ENCODE measurements at regions not wholly inside any gene's neighbourhood (a gene's known extent, or its start where the extent isn't known, plus 50 kb on each side); places are given as distances from the start of the nearest gene placed in this dataset.

- Histone ChIP-seq H3K27me3 (ENCODE audit: insufficient read depth, low read depth, severe bottlenecking) (no peaks in the 10 kb centered on the region), H3K27ac (no peak overlapping the region), H3K9me3 (ENCODE audit: severe bottlenecking) (no peaks in the 10 kb centered on the region), H3K36me3 (no peaks in the 10 kb centered on the region), H3K4me3 (ENCODE audit: low read depth, low read length) (no peak overlapping the region)
- no peak for DNase-seq
- TF ChIP-seq, protein P1, sequence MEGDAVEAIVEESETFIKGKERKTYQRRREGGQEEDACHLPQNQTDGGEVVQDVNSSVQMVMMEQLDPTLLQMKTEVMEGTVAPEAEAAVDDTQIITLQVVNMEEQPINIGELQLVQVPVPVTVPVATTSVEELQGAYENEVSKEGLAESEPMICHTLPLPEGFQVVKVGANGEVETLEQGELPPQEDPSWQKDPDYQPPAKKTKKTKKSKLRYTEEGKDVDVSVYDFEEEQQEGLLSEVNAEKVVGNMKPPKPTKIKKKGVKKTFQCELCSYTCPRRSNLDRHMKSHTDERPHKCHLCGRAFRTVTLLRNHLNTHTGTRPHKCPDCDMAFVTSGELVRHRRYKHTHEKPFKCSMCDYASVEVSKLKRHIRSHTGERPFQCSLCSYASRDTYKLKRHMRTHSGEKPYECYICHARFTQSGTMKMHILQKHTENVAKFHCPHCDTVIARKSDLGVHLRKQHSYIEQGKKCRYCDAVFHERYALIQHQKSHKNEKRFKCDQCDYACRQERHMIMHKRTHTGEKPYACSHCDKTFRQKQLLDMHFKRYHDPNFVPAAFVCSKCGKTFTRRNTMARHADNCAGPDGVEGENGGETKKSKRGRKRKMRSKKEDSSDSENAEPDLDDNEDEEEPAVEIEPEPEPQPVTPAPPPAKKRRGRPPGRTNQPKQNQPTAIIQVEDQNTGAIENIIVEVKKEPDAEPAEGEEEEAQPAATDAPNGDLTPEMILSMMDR (IDR thresholded peaks at IDR 0.05; ENCODE audit: low read depth, low read length), result no peak
Observed at GRCh38 chr4:12880844-12881243, 603.3 kb downstream of the RAB28 start.

DNA sequence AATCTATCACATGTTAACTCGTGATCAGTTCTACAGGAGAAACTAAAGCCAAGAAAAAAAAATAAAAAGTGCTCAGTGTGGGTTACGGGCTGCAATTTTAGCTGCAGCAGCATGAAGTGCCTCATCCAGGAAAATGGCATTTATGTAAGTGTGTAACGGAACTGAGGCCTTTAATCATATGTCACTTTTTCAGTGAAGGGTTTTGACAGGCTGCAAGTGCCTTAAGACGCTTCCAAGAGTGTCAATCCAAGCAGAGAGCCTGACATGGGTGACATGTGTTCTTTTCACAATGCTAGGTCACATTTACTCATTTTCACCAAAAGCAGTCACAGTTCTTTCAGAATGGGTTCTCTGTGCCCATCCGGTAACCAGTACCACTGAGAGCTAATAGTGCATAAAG, 604.6 kb downstream of the RAB28 start:
- no peak for DNase-seq
- no peak overlapping the region for H3K27ac ChIP-seq
- no peaks in the 10 kb centered on the region for H3K36me3 ChIP-seq
- TF ChIP-seq, protein P1 (IDR thresholded peaks at IDR 0.05; ENCODE audit: low read depth, low read length), result no peak
- H3K9me3 ChIP-seq (ENCODE audit: severe bottlenecking), result no peaks in the 10 kb centered on the region
- no peak overlapping the region for H3K4me3 ChIP-seq (ENCODE audit: low read depth, low read length)
- H3K27me3 ChIP-seq (ENCODE audit: insufficient read depth, low read depth, severe bottlenecking), result no peaks in the 10 kb centered on the region

GRCh38 chr4:12875640-12876243, 608.4 kb downstream of the RAB28 start:
- Histone ChIP-seq H3K4me3 (ENCODE audit: low read depth, low read length) (no peak overlapping the region), H3K9me3 (ENCODE audit: severe bottlenecking) (no peaks in the 10 kb centered on the region), H3K36me3 (no peaks in the 10 kb centered on the region), H3K27ac (no peak overlapping the region), H3K27me3 (ENCODE audit: insufficient read depth, low read depth, severe bottlenecking) (no peaks in the 10 kb centered on the region)
- TF ChIP-seq, protein P1 (IDR thresholded peaks at IDR 0.05; ENCODE audit: low read depth, low read length), result no peak
- DNase-seq, result no peak

DNA sequence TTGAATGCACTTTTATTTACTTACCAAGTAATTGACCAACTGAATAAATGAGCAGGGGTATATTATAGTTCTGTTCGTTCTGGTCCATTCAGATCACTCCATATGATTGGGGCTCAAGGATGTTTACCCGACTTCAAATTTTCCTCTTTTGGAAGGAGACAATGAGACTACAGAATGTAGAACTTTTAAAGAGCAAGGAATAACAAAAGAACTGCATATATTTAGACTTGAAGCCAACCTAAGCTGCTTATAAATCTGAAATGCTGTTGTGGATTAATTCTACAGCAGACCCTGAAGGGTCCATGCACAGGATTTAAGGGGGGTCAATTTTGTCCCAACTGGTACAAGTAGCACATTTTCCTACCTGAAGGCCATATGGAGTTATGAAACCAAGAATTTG, 610.8 kb downstream of the RAB28 start:
- Histone ChIP-seq H3K9me3 (ENCODE audit: severe bottlenecking) (peaks cover 4% of the 10 kb centered on the region), H3K27ac (no peak overlapping the region), H3K27me3 (ENCODE audit: insufficient read depth, low read depth, severe bottlenecking) (no peaks in the 10 kb centered on the region), H3K36me3 (no peaks in the 10 kb centered on the region), H3K4me3 (ENCODE audit: low read depth, low read length) (no peak overlapping the region)
- no peak for DNase-seq
- TF ChIP-seq, protein P1 (IDR thresholded peaks at IDR 0.05; ENCODE audit: low read depth, low read length), result no peak

- H3K27me3 ChIP-seq (ENCODE audit: insufficient read depth, low read depth, severe bottlenecking), result no peaks in the 10 kb centered on the region
- H3K9me3 ChIP-seq (ENCODE audit: severe bottlenecking), result no peaks in the 10 kb centered on the region
- TF ChIP-seq, protein P1 (IDR thresholded peaks at IDR 0.05; ENCODE audit: low read depth, low read length), result no peak
- no peak for DNase-seq
- H3K27ac ChIP-seq, result no peak overlapping the region
- no peak overlapping the region for H3K4me3 ChIP-seq (ENCODE audit: low read depth, low read length)
- H3K36me3 ChIP-seq, result no peaks in the 10 kb centered on the region
Observed at GRCh38 chr4:12861422-12861821, 622.7 kb downstream of the RAB28 start.
